Loucy (cell line): ENCODE measurements at regions not wholly inside any gene's neighbourhood (a gene's known extent, or its start where the extent isn't known, plus 50 kb on each side); places are given as distances from the start of the nearest gene placed in this dataset.

Source experiments
- H2AFZ ChIP-seq: fragments of 200-600 bp; sonication (generic); 2 replicates; pipeline ENCODE4 v1.6.0; 2016; ENCODE audit warnings: antibody characterized with exemption, mild to moderate bottlenecking, low read length, moderate library complexity
- H3F3A ChIP-seq: fragments of 200-600 bp; 2 replicates; pipeline ENCODE4 v1.6.0; 2016; ENCODE audit warnings: antibody characterized with exemption, low read depth, mild to moderate bottlenecking
- H3K27me3 ChIP-seq: fragments of 200-600 bp; sonication (generic); 2 replicates; pipeline ENCODE4 v1.6.1; 2014; ENCODE audit warnings: low read length, mild to moderate bottlenecking; ENCODE audit not compliant: insufficient read depth, poor library complexity, severe bottlenecking
- H3K36me3 ChIP-seq: fragments of 200-600 bp; sonication (generic); 2 replicates; pipeline ENCODE4 v1.6.1; 2016; ENCODE audit warnings: low read length; ENCODE audit not compliant: insufficient read depth
- H3K4me1 ChIP-seq: fragments of 200-600 bp; sonication (generic); 2 replicates; pipeline ENCODE4 v1.5.1; 2014; ENCODE audit warnings: low read length, mild to moderate bottlenecking; ENCODE audit not compliant: insufficient read depth, poor library complexity, severe bottlenecking
- H3K4me2 ChIP-seq: fragments of 200-600 bp; sonication (generic); 2 replicates; pipeline ENCODE4 v1.6.0; 2014; ENCODE audit warnings: antibody characterized with exemption, low read length, low read depth, mild to moderate bottlenecking; ENCODE audit not compliant: poor library complexity, severe bottlenecking
- H3K4me3 ChIP-seq: fragments of 200-600 bp; sonication (generic); 2 replicates; pipeline ENCODE4 v1.5.1; 2014; ENCODE audit warnings: low read length, mild to moderate bottlenecking, mixed read lengths; ENCODE audit not compliant: poor library complexity, severe bottlenecking
- H3K79me2 ChIP-seq: fragments of 200-600 bp; sonication (generic); 2 replicates; pipeline ENCODE4 v1.6.1; 2014; ENCODE audit warnings: low read length; ENCODE audit not compliant: insufficient read depth
- H3K9ac ChIP-seq: fragments of 200-600 bp; sonication (generic); 2 replicates; pipeline ENCODE4 v1.6.0; 2014; ENCODE audit warnings: mild to moderate bottlenecking, low read depth, low read length, moderate library complexity; ENCODE audit not compliant: poor library complexity, severe bottlenecking
- H3K9me2 ChIP-seq: fragments of 200-600 bp; sonication (generic); replicated peaks from 2 replicates; pipeline ENCODE4 v1.6.1; 2016; ENCODE audit warnings: low read depth, low read length, mixed read lengths
- H3K9me3 ChIP-seq: fragments of 200-600 bp; sonication (generic); 2 replicates; pipeline ENCODE4 v1.6.1; 2014; ENCODE audit warnings: mild to moderate bottlenecking, antibody characterized with exemption, low read length, low read depth; ENCODE audit not compliant: insufficient read depth
- H4K20me1 ChIP-seq: fragments of 200-600 bp; sonication (generic); 2 replicates; pipeline ENCODE4 v1.6.0; 2014; ENCODE audit warnings: antibody characterized with exemption, low read length, mild to moderate bottlenecking; ENCODE audit not compliant: insufficient read depth, poor library complexity, severe bottlenecking
- EZH2phosphoT487 ChIP-seq: fragments of 200-600 bp; IDR thresholded peaks from 2 replicates; pipeline ENCODE4 v1.6.1; 2018; ENCODE audit warnings: antibody characterized with exemption, mild to moderate bottlenecking, moderate library complexity, borderline replicate concordance
- TF ChIP-seq, protein P1 (sequence below): fragments of 200-600 bp; sonication (generic); conservative IDR thresholded peaks from 2 replicates; pipeline ENCODE4 v1.5.1; 2014; ENCODE audit warnings: mild to moderate bottlenecking, antibody characterized with exemption, low read length

DNA sequence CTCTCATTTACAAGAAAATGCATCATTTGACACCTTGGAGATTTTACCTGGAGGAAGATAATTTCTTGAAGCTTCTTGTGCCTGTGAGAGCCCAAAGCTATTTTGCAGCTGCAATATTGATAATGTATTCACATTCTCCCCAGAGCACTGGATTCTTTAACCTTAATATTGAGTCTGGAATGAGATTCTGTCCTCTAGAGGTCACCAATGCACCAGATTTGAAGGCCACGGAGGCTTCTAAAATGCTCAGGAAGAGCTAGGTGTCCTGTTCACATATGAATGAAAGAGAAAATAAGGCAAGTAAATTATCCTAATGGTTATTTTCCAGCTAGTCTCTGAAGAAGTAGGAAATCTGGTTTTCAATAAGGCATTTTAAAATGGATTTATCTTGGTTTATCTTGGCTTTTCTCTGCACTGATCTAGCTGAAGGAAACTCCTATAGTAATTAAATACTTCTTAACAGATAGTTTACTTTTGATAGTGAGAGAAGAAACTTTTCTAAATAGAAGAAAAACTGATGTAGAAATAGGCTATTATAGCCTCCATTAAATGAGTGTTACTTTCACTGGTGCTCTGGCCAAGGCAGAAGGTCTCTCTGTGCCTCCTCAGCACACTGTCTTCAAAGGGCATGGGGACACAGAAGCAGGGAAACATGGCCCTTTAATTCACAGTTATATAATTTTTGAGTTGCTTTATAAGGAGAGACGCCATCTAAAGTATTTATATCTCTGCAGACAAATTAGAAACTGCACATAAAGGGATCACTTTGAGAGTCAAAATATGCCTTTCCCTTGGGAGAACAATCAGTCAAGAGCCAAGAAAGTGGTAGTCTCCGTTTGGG is 297.0 kb upstream of the ACTBL2 start:
- H3K4me1 ChIP-seq, result no peaks in the 10 kb centered on the region
- H3K4me2 ChIP-seq, result no peak overlapping the region
- H3K79me2 ChIP-seq, result no peaks in the 10 kb centered on the region
- no peaks in the 10 kb centered on the region for H3K9me3 ChIP-seq
- no peak overlapping the region for H3K9ac ChIP-seq
- H3K36me3 ChIP-seq, result no peaks in the 10 kb centered on the region
- no peaks in the 10 kb centered on the region for H4K20me1 ChIP-seq
- H3K4me3 ChIP-seq, result no peak overlapping the region
- H3F3A ChIP-seq, result no peaks in the 10 kb centered on the region
- H3K27me3 ChIP-seq, result no peaks in the 10 kb centered on the region
- H3K9me2 ChIP-seq, result no peaks in the 10 kb centered on the region
- no peak for TF ChIP-seq EZH2phosphoT487
- TF ChIP-seq, protein P1, sequence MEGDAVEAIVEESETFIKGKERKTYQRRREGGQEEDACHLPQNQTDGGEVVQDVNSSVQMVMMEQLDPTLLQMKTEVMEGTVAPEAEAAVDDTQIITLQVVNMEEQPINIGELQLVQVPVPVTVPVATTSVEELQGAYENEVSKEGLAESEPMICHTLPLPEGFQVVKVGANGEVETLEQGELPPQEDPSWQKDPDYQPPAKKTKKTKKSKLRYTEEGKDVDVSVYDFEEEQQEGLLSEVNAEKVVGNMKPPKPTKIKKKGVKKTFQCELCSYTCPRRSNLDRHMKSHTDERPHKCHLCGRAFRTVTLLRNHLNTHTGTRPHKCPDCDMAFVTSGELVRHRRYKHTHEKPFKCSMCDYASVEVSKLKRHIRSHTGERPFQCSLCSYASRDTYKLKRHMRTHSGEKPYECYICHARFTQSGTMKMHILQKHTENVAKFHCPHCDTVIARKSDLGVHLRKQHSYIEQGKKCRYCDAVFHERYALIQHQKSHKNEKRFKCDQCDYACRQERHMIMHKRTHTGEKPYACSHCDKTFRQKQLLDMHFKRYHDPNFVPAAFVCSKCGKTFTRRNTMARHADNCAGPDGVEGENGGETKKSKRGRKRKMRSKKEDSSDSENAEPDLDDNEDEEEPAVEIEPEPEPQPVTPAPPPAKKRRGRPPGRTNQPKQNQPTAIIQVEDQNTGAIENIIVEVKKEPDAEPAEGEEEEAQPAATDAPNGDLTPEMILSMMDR, result peak; percentile 87
- no peak overlapping the region for H2AFZ ChIP-seq

DNA sequence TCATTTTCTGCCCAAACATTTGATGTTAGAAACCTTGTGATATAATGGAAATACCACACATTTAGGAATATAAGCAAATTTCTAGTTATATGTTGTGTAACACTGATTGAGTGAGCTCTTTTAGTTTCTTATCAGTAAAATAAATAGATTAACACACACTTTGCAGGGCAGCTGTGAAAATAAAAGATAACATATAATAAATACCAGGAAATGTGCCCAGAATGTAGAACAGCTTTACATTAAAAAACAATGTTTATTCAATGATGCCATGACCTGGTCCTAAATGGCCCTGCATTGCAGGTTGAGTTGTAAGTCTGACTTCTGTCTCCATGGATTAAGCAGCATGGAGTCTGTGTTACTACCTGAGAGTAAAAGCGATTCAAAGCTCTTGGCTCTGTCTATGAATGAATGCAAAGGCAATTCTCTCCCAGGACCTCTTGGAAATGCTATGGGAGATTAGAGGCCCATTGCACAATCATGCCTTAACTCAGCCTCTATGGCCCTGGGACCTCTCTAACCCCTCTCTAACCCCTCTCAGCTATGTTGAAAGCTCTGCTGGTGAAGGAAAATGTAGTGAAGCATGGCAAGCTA is 296.0 kb upstream of the ACTBL2 start:
- H3K4me2 ChIP-seq, result no peak overlapping the region

DNA sequence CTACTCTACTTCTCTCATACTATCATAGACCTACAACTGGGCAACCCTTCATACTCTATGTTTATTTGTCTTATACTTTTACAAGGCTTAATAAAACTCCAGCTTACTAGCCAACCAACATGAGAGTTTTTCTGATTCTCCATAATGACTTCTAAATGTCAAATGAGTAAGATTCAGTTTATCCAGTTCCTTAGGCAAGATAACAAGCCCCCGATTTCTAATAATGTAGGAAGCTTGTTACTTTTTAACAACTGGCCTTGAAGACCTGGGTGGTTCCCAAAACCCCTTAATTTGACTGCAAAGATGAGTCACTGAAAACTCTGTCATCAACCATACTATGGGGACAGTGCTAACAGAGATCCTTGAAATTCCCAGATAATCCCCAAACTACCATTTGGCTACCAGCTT is 294.6 kb upstream of the ACTBL2 start:
- Histone ChIP-seq H3K79me2 (no peaks in the 10 kb centered on the region), H2AFZ (no peak overlapping the region), H3F3A (no peaks in the 10 kb centered on the region), H3K4me2 (no peak overlapping the region), H3K9me3 (no peaks in the 10 kb centered on the region), H3K36me3 (no peaks in the 10 kb centered on the region), H3K9ac (no peak overlapping the region), H3K4me1 (peaks cover 8% of the 10 kb centered on the region), H3K27me3 (no peaks in the 10 kb centered on the region), H4K20me1 (no peaks in the 10 kb centered on the region), H3K4me3 (no peak overlapping the region), H3K9me2 (no peaks in the 10 kb centered on the region)
- TF ChIP-seq EZH2phosphoT487, result no peak
- TF ChIP-seq, protein P1, result no peak

More for the DNA sequence above, 296.0 kb upstream of the ACTBL2 start:
- no peaks in the 10 kb centered on the region for H3K79me2 ChIP-seq
- H3K9me2 ChIP-seq, result no peaks in the 10 kb centered on the region
- H3K4me3 ChIP-seq, result no peak overlapping the region
- H3K36me3 ChIP-seq, result no peaks in the 10 kb centered on the region
- H3F3A ChIP-seq, result no peaks in the 10 kb centered on the region
- H4K20me1 ChIP-seq, result no peaks in the 10 kb centered on the region
- H3K27me3 ChIP-seq, result no peaks in the 10 kb centered on the region
- no peaks in the 10 kb centered on the region for H3K4me1 ChIP-seq
- H2AFZ ChIP-seq, result no peak overlapping the region
- H3K9me3 ChIP-seq, result no peaks in the 10 kb centered on the region
- no peak overlapping the region for H3K9ac ChIP-seq
- TF ChIP-seq EZH2phosphoT487, result no peak
- TF ChIP-seq, protein P1, result no peak
